ENCODE measurements at regions not wholly inside any gene's neighbourhood (a gene's known extent, or its start where the extent isn't known, plus 50 kb on each side); places are given as distances from the start of the nearest gene placed in this dataset.
A peak's percentile ranks its signal among the peaks of the same experiment; 100 is the strongest.

DNA sequence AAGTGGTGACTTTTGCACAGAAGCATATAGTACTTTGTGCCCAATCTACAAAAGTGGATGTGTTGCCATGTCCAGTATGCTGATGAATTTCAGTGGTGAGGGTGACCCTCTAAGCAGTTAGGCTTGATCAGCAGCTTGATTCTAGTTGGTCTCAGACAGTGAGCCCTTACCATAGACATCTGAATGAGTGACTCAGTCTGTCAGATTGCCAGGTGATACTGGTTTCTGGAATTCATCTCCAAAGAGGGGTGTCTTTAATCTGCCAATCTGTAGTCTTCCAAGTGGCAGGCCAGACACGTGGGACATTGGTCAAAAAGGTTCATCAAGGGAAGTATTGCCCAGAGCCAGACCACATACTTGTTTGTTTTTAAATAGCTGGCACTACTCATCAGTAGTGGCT is 187.4 kb upstream of the SLC16A7 start:
- Histone ChIP-seq H4K20me1 (ENCODE audit: insufficient read depth, low read length) (no peaks in the 10 kb centered on the region), H3K79me1 (ENCODE audit: low read depth in 1 of 2, low read length in 2 of 2) (no peaks in the 10 kb centered on the region), H4K5ac (ENCODE audit: low read depth, low read length) (no peak overlapping the region), H3K14ac (replicated peaks; ENCODE audit: low read depth, low read length) (no peak overlapping the region), H3K9me3 (ENCODE audit: control insufficient read depth, insufficient read depth, low read length) (no peaks in the 10 kb centered on the region), H2BK5ac (ENCODE audit: low read depth, low read length, poor library complexity, severe bottlenecking) (no peak overlapping the region), H2BK20ac (ENCODE audit: low read depth, low read length) (no peak overlapping the region), H3K27ac (ENCODE audit: insufficient read depth, low read length) (no peak overlapping the region), H3K4ac (ENCODE audit: low read depth, low read length) (no peak overlapping the region), H3K4me1 (ENCODE audit: control insufficient read depth, insufficient read depth, low read length) (no peaks in the 10 kb centered on the region), H3K4me3 (ENCODE audit: insufficient read depth, low read depth, low read length) (no peak overlapping the region), H3K23ac (ENCODE audit: low read depth, low read length) (no peak overlapping the region), H3K27me3 (ENCODE audit: control insufficient read depth, insufficient read depth, low read length) (no peaks in the 10 kb centered on the region), H3K36me3 (ENCODE audit: control insufficient read depth, insufficient read depth, low read length) (no peaks in the 10 kb centered on the region), H4K91ac (ENCODE audit: insufficient read depth, low read depth, low read length) (no peak overlapping the region), H3K9me1 (ENCODE audit: insufficient read depth, low read length) (no peaks in the 10 kb centered on the region; the same call in 1 of the 2 replicates), H2AK9ac (replicated peaks; ENCODE audit: low read depth, low read length, poor library complexity) (no peak overlapping the region), H3K9ac (ENCODE audit: low read depth, low read length) (no peak overlapping the region), H2AK5ac (ENCODE audit: low read depth, low read length) (no peak overlapping the region), H2BK15ac (ENCODE audit: low read depth, low read length) (no peak overlapping the region), H2BK120ac (ENCODE audit: low read depth, low read length) (no peak overlapping the region), H3K56ac (ENCODE audit: extremely low read depth, insufficient read depth, low read length) (no peak overlapping the region), H2AFZ (replicated peaks; ENCODE audit: low read length, poor library complexity) (no peak overlapping the region), H3K4me2 (ENCODE audit: low read depth, low read length) (no peak overlapping the region), H4K8ac (ENCODE audit: low read depth in 2 of 2, low read length in 2 of 2) (no peak overlapping the region), H3K18ac (ENCODE audit: low read depth, low read length) (no peak overlapping the region)
- dilution Hi-C loops (cut with HindIII; ENCODE audit: low sequenced_read_pairs, unreplicated experiment): no loop called here
- no CpG with 5 or more reads among the region's 1 CpG for WGBS, 2 experiments (ENCODE audit: extremely low coverage in 2 of 2, insufficient read length in 1 of 2)
- in situ Hi-C loops (cut with MboI; ENCODE audit: low sequenced_read_pairs): loop anchor here (25.0 kb wide), 2 partner anchors 404 to 1079 kb away; no protein-coding TSS in a partner anchor
- no TSS peak for BruUV-seq (replicated peaks)
- intact Hi-C loops (cut with micrococcal nuclease): loop anchor here (5.0 kb wide), 1 partner anchor 189 kb away; the partner anchor contains the start of gene SLC16A7
- peak; percentile 26 for DNase-seq
- no peak for ATAC-seq (ENCODE audit: low read depth)
- POLR2A ChIA-PET (ENCODE audit: unreplicated experiment): no interaction called here
- TF ChIP-seq NFE2L2 (IDR thresholded peaks at IDR 0.05; ENCODE audit: low read depth, low read length) (no peak), BHLHE40 (IDR thresholded peaks at IDR 0.05; ENCODE audit: low read depth, low read length) (no peak), MAZ (IDR thresholded peaks at IDR 0.05; ENCODE audit: borderline replicate concordance, low read depth, low read length) (no peak), ELK1 (IDR thresholded peaks at IDR 0.05; ENCODE audit: borderline replicate concordance, low read depth, low read length) (no peak), MAFK (IDR thresholded peaks at IDR 0.05; ENCODE audit: low read depth, low read length) (no peak), MXI1 (IDR thresholded peaks at IDR 0.05; ENCODE audit: borderline replicate concordance, low read depth, low read length) (no peak), SMC3 (IDR thresholded peaks at IDR 0.05; ENCODE audit: low read depth, low read length) (no peak), CTCF (conservative IDR thresholded peaks at IDR 0.05; ENCODE audit: low read depth, low read length) (no peak), POLR2A (IDR thresholded peaks at IDR 0.05; ENCODE audit: low read depth, low read length) (no peak), CEBPB (IDR thresholded peaks at IDR 0.05; ENCODE audit: low read depth, low read length) (no peak), USF2 (IDR thresholded peaks at IDR 0.05; ENCODE audit: low read depth, low read length) (no peak), RFX5 (IDR thresholded peaks at IDR 0.05; ENCODE audit: low read depth, low read length) (no peak), CHD1 (IDR thresholded peaks at IDR 0.05; ENCODE audit: low read depth, low read length) (no peak), RAD21 (IDR thresholded peaks at IDR 0.05; ENCODE audit: low read length) (no peak), RCOR1 (IDR thresholded peaks at IDR 0.05; ENCODE audit: insufficient replicate concordance, low read length) (no peak)
- CTCF ChIA-PET: interaction anchor here (0.6 to 0.8 kb wide), 2 partner anchors 13 to 400 kb away, joined by 3 to 4 read pairs; no protein-coding TSS in a partner anchor

Measured in IMR-90 (cell line).